PC-9 (cell line): ENCODE measurements at regions not wholly inside any gene's neighbourhood (a gene's known extent, or its start where the extent isn't known, plus 50 kb on each side); places are given as distances from the start of the nearest gene placed in this dataset.

Experiments
- CTCF ChIP-seq: fragments of 200-600 bp; sonication (generic); conservative IDR thresholded peaks from 2 replicates; pipeline ENCODE4 v1.6.1; 2017; ENCODE audit warnings: mixed run types, antibody characterized with exemption, mild to moderate bottlenecking, moderate library complexity
- EZH2 ChIP-seq: fragments of 200-600 bp; sonication (generic); IDR thresholded peaks from 2 replicates; pipeline ENCODE4 v1.8.0; 2017; ENCODE audit warnings: antibody characterized with exemption, low read depth

DNA sequence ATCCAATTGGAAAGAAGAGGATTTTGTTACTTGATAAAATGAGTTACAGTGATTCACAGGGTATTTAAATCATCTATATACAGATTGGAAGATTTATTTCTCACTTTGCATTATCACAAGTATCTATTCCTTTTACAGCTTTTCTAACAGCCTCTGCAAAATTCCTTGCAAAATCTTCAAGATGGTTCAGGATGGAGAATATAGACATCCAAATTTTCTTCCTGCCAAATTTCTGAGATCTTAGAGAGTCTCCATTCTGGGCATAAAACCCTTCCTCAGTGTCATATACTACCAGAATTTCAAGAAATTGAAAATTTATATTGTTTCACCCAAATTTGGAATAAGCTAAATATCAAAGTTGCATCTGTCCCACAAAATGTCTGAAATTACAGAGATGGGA is 259.1 kb upstream of the FAM174A start:
- TF ChIP-seq CTCF (no peak), EZH2 (no peak)
